Urinary bladder (tissue), 3 donors: ENCODE measurements at regions not wholly inside any gene's neighbourhood (a gene's known extent, or its start where the extent isn't known, plus 50 kb on each side); places are given as distances from the start of the nearest gene placed in this dataset.
"Not testable (repeated sequence)": the region's sequence is repeated elsewhere in the genome, so short reads cannot be mapped to it uniquely, and the experiment has no call there.

Experiments
- DNase-seq: peaks from one replicate; pipeline ENCODE4 v3.0.0-alpha.2; 2015; ENCODE audit errors: extremely low spot score
- H3K27ac ChIP-seq: one replicate; pipeline ENCODE4 v1.5.1; 2013; ENCODE audit warnings: low read depth, mild to moderate bottlenecking, moderate library complexity
- H3K36me3 ChIP-seq: one replicate; pipeline ENCODE4 v1.6.1; 2013; ENCODE audit warnings: mild to moderate bottlenecking, moderate library complexity; ENCODE audit not compliant: insufficient read depth
- H3K4me1 ChIP-seq: one replicate; pipeline ENCODE4 v1.6.1; 2013; ENCODE audit warnings: mild to moderate bottlenecking, moderate library complexity; ENCODE audit not compliant: insufficient read depth
- H3K4me3 ChIP-seq: one replicate; pipeline ENCODE4 v1.5.1; 2013; ENCODE audit warnings: low read depth, low read length
- WGBS: extraction: QIAGEN DNeasy Blood & Tissue Kit; methylation state at CpG from one replicate; pipeline ENCODE4 v1.1.7; 2013; 5-methylcytosine and 5-hydroxymethylcytosine counted together
- donor health status: healthy with polysubstance abuse.
- donor health status: healthy.

GRCh38 chr12:114800566-114800965, 116.6 kb upstream of the TBX3 start:
- H3K36me3 ChIP-seq, H3K4me3 ChIP-seq, H3K27ac ChIP-seq, H3K4me1 ChIP-seq, DNase-seq: not testable (repeated sequence)
- 85% methylated on average over 8 of the region's 8 CpGs for WGBS

DNA sequence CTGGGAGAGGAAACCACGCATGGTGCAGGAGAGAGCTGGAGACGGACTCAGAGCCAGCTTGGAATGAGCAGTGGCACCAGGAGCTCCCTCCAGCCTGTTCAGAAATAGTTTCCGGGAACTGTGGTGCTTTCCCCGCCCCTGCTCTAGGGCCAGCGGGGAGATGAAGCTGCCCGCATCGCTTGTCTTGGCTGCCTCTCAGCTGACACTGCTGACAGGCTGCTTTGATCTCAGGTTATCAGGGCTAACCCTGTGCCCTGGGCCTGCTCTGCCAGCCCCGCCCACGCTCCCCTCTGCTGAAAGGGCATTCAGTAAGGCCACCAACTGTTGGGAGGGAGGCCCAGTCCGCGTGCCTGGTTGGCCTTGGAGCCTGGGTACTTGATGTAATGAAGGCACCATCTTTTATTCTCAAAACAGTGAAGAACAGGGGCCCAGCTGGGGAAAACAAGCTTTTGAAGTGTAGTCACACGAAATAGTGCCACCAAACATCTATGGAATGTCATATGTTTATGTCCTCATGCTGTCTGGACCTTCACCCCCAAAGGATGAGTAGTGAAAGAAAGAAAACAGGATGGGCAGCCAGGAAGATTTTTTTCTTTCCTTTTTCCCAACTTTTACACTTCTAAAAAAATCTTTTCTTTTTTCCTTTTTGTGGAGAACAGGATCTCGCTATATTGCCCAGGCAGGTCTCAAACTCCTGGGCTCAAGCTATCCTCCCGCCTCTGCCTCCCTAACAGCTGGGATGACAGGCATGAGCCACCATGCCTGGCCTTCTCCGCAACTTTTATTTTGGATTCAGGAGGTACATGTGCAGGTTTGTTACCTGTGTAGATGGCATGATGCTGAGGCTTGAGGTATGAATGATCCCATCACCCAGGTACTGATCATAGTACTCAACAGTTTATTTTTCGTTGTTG, 115.9 kb upstream of the TBX3 start:
- Histone ChIP-seq H3K36me3 (no peaks in the 10 kb centered on the region), H3K4me3 (no peak overlapping the region), H3K4me1 (no peaks in the 10 kb centered on the region), H3K27ac (no peak overlapping the region)
- DNase-seq: no peak
- WGBS: 62% methylated on average over 16 of the region's 16 CpGs

DNA sequence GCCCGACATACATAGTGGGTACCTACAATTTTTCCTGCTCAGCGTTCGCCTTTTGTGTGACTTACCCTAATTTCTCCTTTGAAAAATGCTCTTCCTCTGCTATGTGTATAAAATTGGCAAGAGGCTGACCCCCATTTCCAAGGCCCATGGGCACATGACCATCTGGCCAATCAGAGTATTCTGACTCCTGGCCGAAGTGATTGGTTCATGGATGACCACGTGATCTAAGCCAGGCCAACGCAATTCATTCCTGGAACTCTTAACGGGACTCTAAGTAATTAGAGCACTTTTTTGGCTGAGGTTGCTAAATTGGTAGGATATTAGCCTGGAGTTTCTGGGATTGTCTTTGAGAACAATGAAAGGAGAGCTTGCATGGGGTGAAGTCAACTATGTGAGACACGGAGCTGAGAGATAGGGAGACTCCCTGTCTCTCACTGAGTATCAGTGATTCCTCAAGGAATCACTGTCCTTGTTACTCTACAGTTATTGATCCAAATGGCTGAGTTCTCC, 110.1 kb upstream of the TBX3 start:
- H3K36me3 ChIP-seq: no peaks in the 10 kb centered on the region
- no peak for DNase-seq
- no peak overlapping the region for H3K27ac ChIP-seq
- H3K4me3 ChIP-seq: no peak overlapping the region
- H3K4me1 ChIP-seq: no peaks in the 10 kb centered on the region
- WGBS: 91% methylated on average over 8 of the region's 8 CpGs

- no peak overlapping the region for H3K27ac ChIP-seq
- no peaks in the 10 kb centered on the region for H3K4me1 ChIP-seq
- no peak for DNase-seq
- WGBS: 90% methylated on average over 1 of the region's 1 CpG
- no peaks in the 10 kb centered on the region for H3K36me3 ChIP-seq
- no peak overlapping the region for H3K4me3 ChIP-seq
Measured at GRCh38 chr12:114790276-114790675, 106.3 kb upstream of the TBX3 start.

DNA sequence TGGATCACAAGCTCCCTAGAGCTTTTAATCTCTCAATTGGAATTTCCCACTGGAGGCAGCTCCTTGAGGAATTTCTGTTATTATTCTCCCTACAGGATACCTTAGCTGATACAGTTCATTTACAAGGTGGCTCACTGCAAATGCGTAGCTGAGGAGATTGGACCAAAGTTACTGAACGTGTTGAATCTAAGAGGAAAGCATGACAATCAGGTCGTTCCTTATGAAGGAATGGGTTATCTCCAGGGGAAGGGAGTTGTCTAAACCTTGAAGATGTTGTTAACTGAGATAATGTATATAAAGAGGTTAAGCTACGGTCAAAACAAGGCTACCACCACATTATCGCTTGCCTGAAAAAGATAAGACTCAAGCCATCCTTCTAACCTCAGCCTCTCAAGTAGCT, 105.8 kb upstream of the TBX3 start:
- 88% methylated on average over 5 of the region's 5 CpGs for WGBS
- H3K4me3 ChIP-seq: no peak overlapping the region
- no peaks in the 10 kb centered on the region for H3K4me1 ChIP-seq
- H3K36me3 ChIP-seq: no peaks in the 10 kb centered on the region
- no peak for DNase-seq
- no peak overlapping the region for H3K27ac ChIP-seq

DNA sequence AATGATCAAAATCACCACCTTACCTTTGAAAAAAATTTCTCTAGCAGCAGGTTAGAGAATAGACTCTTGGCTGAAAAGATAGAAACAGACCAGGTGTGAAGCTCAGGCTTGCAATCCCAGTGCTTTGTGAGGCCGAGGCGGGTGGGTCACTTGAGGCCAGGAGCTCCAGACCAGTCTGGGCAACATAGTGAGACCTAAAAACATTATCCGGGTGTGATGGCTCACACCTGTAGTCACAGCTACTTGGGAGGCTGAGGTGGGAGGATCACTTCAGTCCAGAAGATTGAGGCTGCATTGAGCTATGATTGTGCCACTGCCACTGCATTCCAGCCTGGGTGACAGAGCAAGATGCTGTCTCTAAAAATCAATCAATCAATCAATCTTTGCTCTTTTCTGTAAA, 105.3 kb upstream of the TBX3 start:
- no peaks in the 10 kb centered on the region for H3K4me1 ChIP-seq
- 87% methylated on average over 3 of the region's 3 CpGs for WGBS
- H3K36me3 ChIP-seq: no peaks in the 10 kb centered on the region
- no peak overlapping the region for H3K4me3 ChIP-seq
- H3K27ac ChIP-seq: no peak overlapping the region
- DNase-seq: no peak

- no peaks in the 10 kb centered on the region for H3K36me3 ChIP-seq
- H3K4me1 ChIP-seq: no peaks in the 10 kb centered on the region
- no peak for DNase-seq
- no peak overlapping the region for H3K4me3 ChIP-seq
- no peak overlapping the region for H3K27ac ChIP-seq
- WGBS: 80% methylated on average over 3 of the region's 3 CpGs
Measured at GRCh38 chr12:114784526-114784925, 100.6 kb upstream of the TBX3 start.

- 36% methylated on average over 8 of the region's 8 CpGs for WGBS
- peak; percentile 23 for DNase-seq
Measured at GRCh38 chr12:114783089-114783618, 99.2 kb upstream of the TBX3 start.

DNA sequence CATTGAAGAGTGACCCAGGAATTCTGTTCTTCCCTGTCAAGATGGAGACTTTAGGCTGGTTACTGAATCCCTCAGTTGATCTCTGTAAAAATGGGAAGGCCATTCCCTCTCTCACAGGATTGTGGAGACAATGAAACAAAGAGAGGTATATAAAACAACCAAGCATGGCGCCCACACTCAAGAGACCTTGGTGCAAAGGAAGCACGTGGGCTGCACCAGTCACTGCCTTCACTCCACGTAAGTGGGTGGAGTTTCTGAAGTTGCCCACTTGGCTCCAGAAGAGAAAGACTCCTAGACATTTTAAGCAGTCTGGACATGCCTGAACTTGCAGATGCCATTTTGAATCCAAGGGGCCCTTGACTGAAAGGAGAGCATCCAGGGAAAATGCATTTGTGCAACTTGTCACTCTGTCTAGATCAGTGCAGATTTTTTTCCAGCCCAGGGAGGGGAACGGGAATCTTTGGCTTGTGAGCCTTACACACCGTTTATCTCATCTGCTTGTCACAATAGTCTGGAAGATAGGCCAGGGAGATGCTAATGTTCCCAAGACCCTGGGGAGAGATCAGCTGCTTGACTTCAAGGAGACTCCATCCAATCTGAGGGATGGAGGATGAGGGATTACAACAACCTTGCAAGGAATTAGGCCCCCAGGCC, 96.9 kb upstream of the TBX3 start:
- H3K27ac ChIP-seq: no peak overlapping the region
- H3K4me3 ChIP-seq: no peak overlapping the region
- 79% methylated on average over 5 of the region's 5 CpGs for WGBS
- no peaks in the 10 kb centered on the region for H3K36me3 ChIP-seq
- no peaks in the 10 kb centered on the region for H3K4me1 ChIP-seq
- no peak for DNase-seq

More at GRCh38 chr12:114783089-114783618, 99.2 kb upstream of the TBX3 start:
- Histone ChIP-seq H3K27ac (peak overlapping the region; percentile 56), H3K4me1 (no peaks in the 10 kb centered on the region), H3K4me3 (no peak overlapping the region), H3K36me3 (no peaks in the 10 kb centered on the region)

- no peaks in the 10 kb centered on the region for H3K4me1 ChIP-seq
Measured at GRCh38 chr12:114779647-114780046, 95.7 kb upstream of the TBX3 start.

GRCh38 chr12:114779186-114779585, 95.2 kb upstream of the TBX3 start:
- 82% methylated on average over 3 of the region's 3 CpGs for WGBS
- no peak for DNase-seq
- Histone ChIP-seq H3K4me1 (no peaks in the 10 kb centered on the region), H3K27ac (no peak overlapping the region), H3K4me3 (no peak overlapping the region), H3K36me3 (no peaks in the 10 kb centered on the region)

More at GRCh38 chr12:114779647-114780046, 95.7 kb upstream of the TBX3 start:
- no peak for DNase-seq
- Histone ChIP-seq H3K36me3 (no peaks in the 10 kb centered on the region), H3K27ac (no peak overlapping the region), H3K4me3 (no peak overlapping the region)

GRCh38 chr12:114776731-114777442, 92.9 kb upstream of the TBX3 start:
- DNase-seq: no peak
- H3K27ac ChIP-seq: no peak overlapping the region
- H3K4me1 ChIP-seq: no peaks in the 10 kb centered on the region
- 90% methylated on average over 15 of the region's 15 CpGs for WGBS
- H3K36me3 ChIP-seq: no peaks in the 10 kb centered on the region
- no peak overlapping the region for H3K4me3 ChIP-seq

DNA sequence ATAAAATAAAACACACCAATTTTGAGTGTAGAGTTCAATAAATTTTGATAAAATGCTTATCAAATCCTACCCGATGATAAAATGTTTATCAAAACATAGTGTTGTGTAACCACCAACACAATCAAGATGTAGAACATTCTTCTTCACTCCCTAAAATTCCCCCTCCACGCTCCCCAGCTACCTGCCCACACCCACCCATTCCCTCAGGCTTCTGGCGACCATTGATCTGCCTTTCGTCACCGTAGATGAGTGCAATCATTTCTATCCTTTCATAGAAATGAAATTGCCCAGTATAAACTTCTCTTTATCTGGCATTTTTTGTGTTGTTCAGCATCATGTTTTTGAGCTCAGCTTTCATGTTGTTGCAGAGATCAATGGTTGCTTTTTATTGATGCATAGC, 90.7 kb upstream of the TBX3 start:
- no peak for DNase-seq
- Histone ChIP-seq H3K4me1 (no peaks in the 10 kb centered on the region), H3K27ac (no peak overlapping the region), H3K36me3 (no peaks in the 10 kb centered on the region), H3K4me3 (no peak overlapping the region)
- WGBS: 91% methylated on average over 5 of the region's 5 CpGs
